ENCODE measurements at regions not wholly inside any gene's neighbourhood (a gene's known extent, or its start where the extent isn't known, plus 50 kb on each side); places are given as distances from the start of the nearest gene placed in this dataset.

DNA sequence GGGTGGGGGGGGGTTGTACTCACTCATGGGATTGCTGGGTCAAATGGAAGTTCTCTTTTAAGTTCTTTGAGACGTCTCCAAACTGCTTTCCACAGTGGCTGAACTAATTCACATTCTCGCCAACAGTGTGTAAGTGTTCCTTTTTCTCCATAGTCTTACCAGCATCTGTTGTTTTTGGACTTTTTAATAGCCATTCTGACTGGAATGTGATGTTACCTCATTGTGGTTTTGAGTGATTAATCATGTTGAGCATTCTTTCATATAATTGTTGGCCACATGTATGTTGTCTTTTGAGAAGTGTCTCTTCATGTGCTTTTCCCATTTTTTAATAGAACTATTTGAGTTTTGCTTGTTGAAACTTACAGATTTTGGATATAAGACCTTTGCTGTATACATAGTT is 94.9 kb upstream of the PLPPR1 start:
- TF ChIP-seq, protein P1, sequence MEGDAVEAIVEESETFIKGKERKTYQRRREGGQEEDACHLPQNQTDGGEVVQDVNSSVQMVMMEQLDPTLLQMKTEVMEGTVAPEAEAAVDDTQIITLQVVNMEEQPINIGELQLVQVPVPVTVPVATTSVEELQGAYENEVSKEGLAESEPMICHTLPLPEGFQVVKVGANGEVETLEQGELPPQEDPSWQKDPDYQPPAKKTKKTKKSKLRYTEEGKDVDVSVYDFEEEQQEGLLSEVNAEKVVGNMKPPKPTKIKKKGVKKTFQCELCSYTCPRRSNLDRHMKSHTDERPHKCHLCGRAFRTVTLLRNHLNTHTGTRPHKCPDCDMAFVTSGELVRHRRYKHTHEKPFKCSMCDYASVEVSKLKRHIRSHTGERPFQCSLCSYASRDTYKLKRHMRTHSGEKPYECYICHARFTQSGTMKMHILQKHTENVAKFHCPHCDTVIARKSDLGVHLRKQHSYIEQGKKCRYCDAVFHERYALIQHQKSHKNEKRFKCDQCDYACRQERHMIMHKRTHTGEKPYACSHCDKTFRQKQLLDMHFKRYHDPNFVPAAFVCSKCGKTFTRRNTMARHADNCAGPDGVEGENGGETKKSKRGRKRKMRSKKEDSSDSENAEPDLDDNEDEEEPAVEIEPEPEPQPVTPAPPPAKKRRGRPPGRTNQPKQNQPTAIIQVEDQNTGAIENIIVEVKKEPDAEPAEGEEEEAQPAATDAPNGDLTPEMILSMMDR (IDR thresholded peaks at IDR 0.05; ENCODE audit: insufficient read depth, low read length, poor library complexity, severe bottlenecking) = no peak
- no peak for TF ChIP-seq EZH2phosphoT487 (conservative IDR thresholded peaks at IDR 0.05; ENCODE audit: low read length)

Data from SU-DHL-6 (cell line).